ENCODE measurements at regions not wholly inside any gene's neighbourhood (a gene's known extent, or its start where the extent isn't known, plus 50 kb on each side); places are given as distances from the start of the nearest gene placed in this dataset.

GRCh38 chr2:22656426-22656825 is 728.6 kb upstream of the KLHL29 start:
- no peak overlapping the region for H2AFZ ChIP-seq
- H3K4me3 ChIP-seq (ENCODE audit: low read depth, low read length): no peak overlapping the region
- no peak overlapping the region for H3K4me2 ChIP-seq (ENCODE audit: low read length)
- H3K27ac ChIP-seq: no peak overlapping the region
- no peaks in the 10 kb centered on the region for H3K4me1 ChIP-seq
- H3K9ac ChIP-seq: no peak overlapping the region
- H3K36me3 ChIP-seq (ENCODE audit: control insufficient read depth, insufficient read depth, low read length): no peaks in the 10 kb centered on the region
- TF ChIP-seq, protein P1, sequence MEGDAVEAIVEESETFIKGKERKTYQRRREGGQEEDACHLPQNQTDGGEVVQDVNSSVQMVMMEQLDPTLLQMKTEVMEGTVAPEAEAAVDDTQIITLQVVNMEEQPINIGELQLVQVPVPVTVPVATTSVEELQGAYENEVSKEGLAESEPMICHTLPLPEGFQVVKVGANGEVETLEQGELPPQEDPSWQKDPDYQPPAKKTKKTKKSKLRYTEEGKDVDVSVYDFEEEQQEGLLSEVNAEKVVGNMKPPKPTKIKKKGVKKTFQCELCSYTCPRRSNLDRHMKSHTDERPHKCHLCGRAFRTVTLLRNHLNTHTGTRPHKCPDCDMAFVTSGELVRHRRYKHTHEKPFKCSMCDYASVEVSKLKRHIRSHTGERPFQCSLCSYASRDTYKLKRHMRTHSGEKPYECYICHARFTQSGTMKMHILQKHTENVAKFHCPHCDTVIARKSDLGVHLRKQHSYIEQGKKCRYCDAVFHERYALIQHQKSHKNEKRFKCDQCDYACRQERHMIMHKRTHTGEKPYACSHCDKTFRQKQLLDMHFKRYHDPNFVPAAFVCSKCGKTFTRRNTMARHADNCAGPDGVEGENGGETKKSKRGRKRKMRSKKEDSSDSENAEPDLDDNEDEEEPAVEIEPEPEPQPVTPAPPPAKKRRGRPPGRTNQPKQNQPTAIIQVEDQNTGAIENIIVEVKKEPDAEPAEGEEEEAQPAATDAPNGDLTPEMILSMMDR (IDR thresholded peaks at IDR 0.05): no peak
- H3K9me3 ChIP-seq (ENCODE audit: control insufficient read depth, low read length): no peaks in the 10 kb centered on the region
- H3K79me2 ChIP-seq: no peaks in the 10 kb centered on the region
- no peaks in the 10 kb centered on the region for H3K27me3 ChIP-seq (ENCODE audit: control insufficient read depth, insufficient read depth, low read length)

- Histone ChIP-seq H3K4me1 (no peaks in the 10 kb centered on the region), H3K27ac (no peak overlapping the region), H3K9ac (no peak overlapping the region), H3K27me3 (ENCODE audit: control insufficient read depth, insufficient read depth, low read length) (no peaks in the 10 kb centered on the region), H3K4me3 (ENCODE audit: low read depth, low read length) (no peak overlapping the region), H3K4me2 (ENCODE audit: low read length) (no peak overlapping the region), H3K36me3 (ENCODE audit: control insufficient read depth, insufficient read depth, low read length) (no peaks in the 10 kb centered on the region), H3K79me2 (no peaks in the 10 kb centered on the region), H3K9me3 (ENCODE audit: control insufficient read depth, low read length) (no peaks in the 10 kb centered on the region), H2AFZ (no peak overlapping the region)
- TF ChIP-seq, protein P1 (IDR thresholded peaks at IDR 0.05): no peak
Observed at GRCh38 chr2:22673529-22673928, 711.5 kb upstream of the KLHL29 start.

DNA sequence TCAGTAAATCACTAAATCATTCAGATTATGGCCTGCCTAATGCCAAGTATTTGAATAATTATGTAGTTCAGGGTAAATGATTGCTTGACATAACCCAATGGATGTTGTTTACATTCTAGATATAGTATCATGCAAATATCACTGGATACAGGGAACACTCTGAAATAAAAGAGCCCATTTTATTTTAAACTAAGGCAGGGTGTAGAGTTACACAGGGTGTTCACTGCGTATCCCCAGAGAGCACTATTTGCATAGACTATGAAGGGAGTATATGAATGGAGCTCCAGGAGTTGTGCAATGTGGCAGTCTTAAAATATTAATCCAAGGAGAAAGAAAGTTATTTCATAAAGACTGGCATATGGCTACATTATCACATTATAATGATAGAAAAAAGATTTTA is 701.1 kb upstream of the KLHL29 start:
- TF ChIP-seq, protein P1 (IDR thresholded peaks at IDR 0.05): no peak
- Histone ChIP-seq H3K27me3 (ENCODE audit: control insufficient read depth, insufficient read depth, low read length) (no peaks in the 10 kb centered on the region), H3K4me2 (ENCODE audit: low read length) (no peak overlapping the region)

GRCh38 chr2:22690096-22690495 is 694.9 kb upstream of the KLHL29 start:
- Histone ChIP-seq H3K79me2 (no peaks in the 10 kb centered on the region), H3K27ac (no peak overlapping the region), H3K27me3 (ENCODE audit: control insufficient read depth, insufficient read depth, low read length) (peaks cover 5% of the 10 kb centered on the region), H3K36me3 (ENCODE audit: control insufficient read depth, insufficient read depth, low read length) (no peaks in the 10 kb centered on the region), H3K4me2 (ENCODE audit: low read length) (no peak overlapping the region), H3K9me3 (ENCODE audit: control insufficient read depth, low read length) (no peaks in the 10 kb centered on the region), H3K4me1 (no peaks in the 10 kb centered on the region), H3K9ac (no peak overlapping the region), H2AFZ (no peak overlapping the region), H3K4me3 (ENCODE audit: low read depth, low read length) (no peak overlapping the region)
- TF ChIP-seq, protein P1 (IDR thresholded peaks at IDR 0.05): no peak

More for the DNA sequence above, 701.1 kb upstream of the KLHL29 start:
- Histone ChIP-seq H3K27ac (no peak overlapping the region), H3K9me3 (ENCODE audit: control insufficient read depth, low read length) (no peaks in the 10 kb centered on the region), H3K9ac (no peak overlapping the region), H3K36me3 (ENCODE audit: control insufficient read depth, insufficient read depth, low read length) (no peaks in the 10 kb centered on the region), H3K4me1 (no peaks in the 10 kb centered on the region), H3K4me3 (ENCODE audit: low read depth, low read length) (no peak overlapping the region), H3K79me2 (no peaks in the 10 kb centered on the region), H2AFZ (no peak overlapping the region)

DNA sequence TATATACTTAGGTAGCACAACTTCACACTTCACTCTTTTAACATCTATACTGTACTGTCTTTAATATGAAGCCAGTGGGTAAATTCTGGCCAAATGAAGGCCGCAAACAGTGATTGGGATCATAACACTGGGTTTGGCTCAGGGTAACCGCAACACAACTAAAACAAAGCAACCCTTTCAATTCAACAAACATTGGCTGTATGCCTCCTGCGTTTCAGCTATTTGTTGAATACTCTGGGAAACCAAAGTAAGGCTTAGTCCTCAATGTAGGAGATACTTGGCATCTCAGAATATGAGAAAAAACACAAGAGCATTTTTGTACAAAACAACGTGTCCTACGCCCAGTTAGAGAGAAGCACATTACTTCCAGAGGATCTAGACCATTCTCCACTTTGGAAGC is 693.3 kb upstream of the KLHL29 start:
- H3K27me3 ChIP-seq (ENCODE audit: control insufficient read depth, insufficient read depth, low read length): peaks cover 5% of the 10 kb centered on the region
- H3K79me2 ChIP-seq: no peaks in the 10 kb centered on the region
- no peak overlapping the region for H3K4me2 ChIP-seq (ENCODE audit: low read length)
- no peak overlapping the region for H2AFZ ChIP-seq
- no peak overlapping the region for H3K4me3 ChIP-seq (ENCODE audit: low read depth, low read length)
- H3K27ac ChIP-seq: no peak overlapping the region
- TF ChIP-seq, protein P1 (IDR thresholded peaks at IDR 0.05): no peak
- H3K4me1 ChIP-seq: no peaks in the 10 kb centered on the region
- H3K9me3 ChIP-seq (ENCODE audit: control insufficient read depth, low read length): no peaks in the 10 kb centered on the region
- no peak overlapping the region for H3K9ac ChIP-seq
- no peaks in the 10 kb centered on the region for H3K36me3 ChIP-seq (ENCODE audit: control insufficient read depth, insufficient read depth, low read length)

Measured in parathyroid adenoma (tissue), 2 donors.